ENCODE measurements at regions not wholly inside any gene's neighbourhood (a gene's known extent, or its start where the extent isn't known, plus 50 kb on each side); places are given as distances from the start of the nearest gene placed in this dataset.

GRCh38 chr2:219939647-219940046 is 312.2 kb downstream of the SLC4A3 start:
- no peaks in the 10 kb centered on the region for H3K27me3 ChIP-seq
- H3K9me3 ChIP-seq: no peaks in the 10 kb centered on the region
- no peaks in the 10 kb centered on the region for H4K20me1 ChIP-seq
- H3K4me2 ChIP-seq: no peak overlapping the region
- no peak overlapping the region for H3K27ac ChIP-seq
- no peak overlapping the region for H3K4me3 ChIP-seq
- no peaks in the 10 kb centered on the region for H3K4me1 ChIP-seq
- TF ChIP-seq Cebpa-rat (IDR thresholded peaks at IDR 0.05): no peak
- no peaks in the 10 kb centered on the region for H3K36me3 ChIP-seq
- no peak overlapping the region for H3K9ac ChIP-seq

- Histone ChIP-seq H4K20me1 (no peaks in the 10 kb centered on the region), H3K9me3 (no peaks in the 10 kb centered on the region), H3K4me2 (no peak overlapping the region), H3K27ac (no peak overlapping the region), H3K36me3 (no peaks in the 10 kb centered on the region), H3K4me1 (no peaks in the 10 kb centered on the region), H3K27me3 (no peaks in the 10 kb centered on the region), H3K9ac (no peak overlapping the region), H3K4me3 (no peak overlapping the region)
- TF ChIP-seq Cebpa-rat (IDR thresholded peaks at IDR 0.05): no peak
These were observed 317.4 kb downstream of the SLC4A3 start for GRCh38 chr2:219944866-219945265.

GRCh38 chr2:219946021-219946420 is 318.6 kb downstream of the SLC4A3 start:
- Histone ChIP-seq H3K9ac (no peak overlapping the region), H3K27ac (no peak overlapping the region), H3K4me1 (peaks cover under 1% of the 10 kb centered on the region; the same call in 1 of the 2 replicates), H3K4me3 (no peak overlapping the region), H3K4me2 (no peak overlapping the region), H3K36me3 (no peaks in the 10 kb centered on the region), H3K9me3 (no peaks in the 10 kb centered on the region), H4K20me1 (no peaks in the 10 kb centered on the region), H3K27me3 (no peaks in the 10 kb centered on the region)
- no peak for TF ChIP-seq Cebpa-rat (IDR thresholded peaks at IDR 0.05)

GRCh38 chr2:219946529-219946928 is 319.1 kb downstream of the SLC4A3 start:
- no peak for TF ChIP-seq Cebpa-rat (IDR thresholded peaks at IDR 0.05)
- no peak overlapping the region for H3K4me2 ChIP-seq
- no peak overlapping the region for H3K9ac ChIP-seq

GRCh38 chr2:219947575-219947974 is 320.1 kb downstream of the SLC4A3 start:
- Histone ChIP-seq H3K4me1 (peaks cover 5% of the 10 kb centered on the region; the same call in 1 of the 2 replicates), H3K27ac (no peak overlapping the region), H3K9me3 (peaks cover 2% of the 10 kb centered on the region; the same call in 1 of the 2 replicates), H4K20me1 (no peaks in the 10 kb centered on the region), H3K4me2 (no peak overlapping the region), H3K9ac (no peak overlapping the region), H3K4me3 (no peak overlapping the region), H3K36me3 (no peaks in the 10 kb centered on the region), H3K27me3 (no peaks in the 10 kb centered on the region)
- TF ChIP-seq Cebpa-rat (IDR thresholded peaks at IDR 0.05): no peak

More at GRCh38 chr2:219946529-219946928, 319.1 kb downstream of the SLC4A3 start:
- Histone ChIP-seq H3K27me3 (no peaks in the 10 kb centered on the region), H3K27ac (no peak overlapping the region), H4K20me1 (no peaks in the 10 kb centered on the region), H3K9me3 (no peaks in the 10 kb centered on the region), H3K36me3 (no peaks in the 10 kb centered on the region), H3K4me1 (peaks cover 5% of the 10 kb centered on the region; the same call in 1 of the 2 replicates), H3K4me3 (no peak overlapping the region)

- no peak overlapping the region for H3K4me3 ChIP-seq
- H3K27ac ChIP-seq: no peak overlapping the region
- H3K4me2 ChIP-seq: no peak overlapping the region
- no peaks in the 10 kb centered on the region for H3K36me3 ChIP-seq
- no peak for TF ChIP-seq Cebpa-rat (IDR thresholded peaks at IDR 0.05)
- H3K9me3 ChIP-seq: peaks cover 14% of the 10 kb centered on the region; the same call in 1 of the 2 replicates
- peaks cover 5% of the 10 kb centered on the region; the same call in 1 of the 2 replicates for H3K4me1 ChIP-seq
- H3K9ac ChIP-seq: no peak overlapping the region
- H3K27me3 ChIP-seq: no peaks in the 10 kb centered on the region
- H4K20me1 ChIP-seq: no peaks in the 10 kb centered on the region
These were observed 321.6 kb downstream of the SLC4A3 start for GRCh38 chr2:219949053-219949452.

GRCh38 chr2:219951099-219951498 is 323.7 kb downstream of the SLC4A3 start:
- peaks cover 19% of the 10 kb centered on the region; the same call in 1 of the 2 replicates for H3K9me3 ChIP-seq
- no peak for TF ChIP-seq Cebpa-rat (IDR thresholded peaks at IDR 0.05)
- H3K4me2 ChIP-seq: no peak overlapping the region
- no peak overlapping the region for H3K27ac ChIP-seq
- H3K4me3 ChIP-seq: no peak overlapping the region
- no peaks in the 10 kb centered on the region for H3K27me3 ChIP-seq
- no peaks in the 10 kb centered on the region for H4K20me1 ChIP-seq
- H3K4me1 ChIP-seq: peaks cover 5% of the 10 kb centered on the region; the same call in 1 of the 2 replicates
- H3K36me3 ChIP-seq: no peaks in the 10 kb centered on the region
- H3K9ac ChIP-seq: no peak overlapping the region

- Histone ChIP-seq H4K20me1 (no peaks in the 10 kb centered on the region), H3K9ac (no peak overlapping the region), H3K4me2 (no peak overlapping the region), H3K4me1 (peaks cover 5% of the 10 kb centered on the region; the same call in 1 of the 2 replicates), H3K36me3 (no peaks in the 10 kb centered on the region), H3K27ac (no peak overlapping the region), H3K4me3 (no peak overlapping the region), H3K9me3 (peaks cover 30% of the 10 kb centered on the region; the same call in 1 of the 2 replicates), H3K27me3 (no peaks in the 10 kb centered on the region)
- TF ChIP-seq Cebpa-rat (IDR thresholded peaks at IDR 0.05): no peak
These were observed 326.9 kb downstream of the SLC4A3 start for GRCh38 chr2:219954331-219954730.

GRCh38 chr2:219957820-219958219 is 330.4 kb downstream of the SLC4A3 start:
- H3K27me3 ChIP-seq: no peaks in the 10 kb centered on the region
- H3K9ac ChIP-seq: no peak overlapping the region
- no peak overlapping the region for H3K4me3 ChIP-seq
- H3K27ac ChIP-seq: no peak overlapping the region
- no peak for TF ChIP-seq Cebpa-rat (IDR thresholded peaks at IDR 0.05)
- H3K36me3 ChIP-seq: no peaks in the 10 kb centered on the region
- peaks cover 26% of the 10 kb centered on the region; the same call in 1 of the 2 replicates for H3K9me3 ChIP-seq
- H3K4me1 ChIP-seq: no peaks in the 10 kb centered on the region
- H3K4me2 ChIP-seq: no peak overlapping the region
- H4K20me1 ChIP-seq: no peaks in the 10 kb centered on the region

- Histone ChIP-seq H4K20me1 (no peaks in the 10 kb centered on the region), H3K4me3 (no peak overlapping the region), H3K9me3 (peaks cover 16% of the 10 kb centered on the region; the same call in 1 of the 2 replicates), H3K4me2 (no peak overlapping the region), H3K36me3 (no peaks in the 10 kb centered on the region), H3K9ac (no peak overlapping the region), H3K27me3 (no peaks in the 10 kb centered on the region), H3K27ac (no peak overlapping the region), H3K4me1 (no peaks in the 10 kb centered on the region)
- TF ChIP-seq Cebpa-rat (IDR thresholded peaks at IDR 0.05): no peak
These were observed 331.5 kb downstream of the SLC4A3 start for GRCh38 chr2:219958941-219959340.

GRCh38 chr2:219959471-219959870 is 332.0 kb downstream of the SLC4A3 start:
- no peaks in the 10 kb centered on the region for H4K20me1 ChIP-seq
- H3K9me3 ChIP-seq: peaks cover 16% of the 10 kb centered on the region; the same call in 1 of the 2 replicates
- no peak overlapping the region for H3K27ac ChIP-seq
- H3K27me3 ChIP-seq: no peaks in the 10 kb centered on the region
- H3K9ac ChIP-seq: no peak overlapping the region
- no peak overlapping the region for H3K4me2 ChIP-seq
- no peaks in the 10 kb centered on the region for H3K4me1 ChIP-seq
- TF ChIP-seq Cebpa-rat (IDR thresholded peaks at IDR 0.05): no peak
- H3K4me3 ChIP-seq: no peak overlapping the region
- no peaks in the 10 kb centered on the region for H3K36me3 ChIP-seq
